Esophagus muscularis mucosa (tissue), 4 donors: ENCODE measurements at regions not wholly inside any gene's neighbourhood (a gene's known extent, or its start where the extent isn't known, plus 50 kb on each side); places are given as distances from the start of the nearest gene placed in this dataset.

Experiments
- DNase-seq: peaks from one replicate; pipeline ENCODE4 v3.0.0-alpha.2; 2017; ENCODE audit errors: extremely low spot score
- H3K27ac ChIP-seq, 4 donors: fragments of 200-600 bp; sonication (generic); replicated peaks in 1 of 4; 1 replicate in 3 of 4; 2 replicates in 1 of 4; pipeline ENCODE4 v1.5.1; 2016 to 2019; ENCODE audit warnings: mild to moderate bottlenecking in 1 of 4
- H3K27me3 ChIP-seq, 4 donors: fragments of 200-600 bp; sonication (generic); one replicate each; pipeline versions ENCODE4 v1.5.1 to v1.6.0; 2016 to 2019
- H3K36me3 ChIP-seq, 4 donors: fragments of 200-600 bp; sonication (generic); one replicate each; pipeline ENCODE4 v1.5.1; 2016 to 2019
- H3K4me1 ChIP-seq, 4 donors: fragments of 200-600 bp; sonication (generic); one replicate each; pipeline ENCODE4 v1.5.1; 2016 to 2019
- H3K4me3 ChIP-seq, 4 donors: fragments of 200-600 bp; sonication (generic); 1 replicate in 2 of 4; 2 replicates in 2 of 4; pipeline ENCODE4 v1.5.1; 2016 to 2019; ENCODE audit warnings: mild to moderate bottlenecking in 4 of 4, moderate library complexity in 1 of 4
- H3K9me3 ChIP-seq, 4 donors: fragments of 200-600 bp; sonication (generic); 1 replicate in 3 of 4; 2 replicates in 1 of 4; pipeline ENCODE4 v1.5.1; 2016 to 2019
- CTCF ChIP-seq, 3 experiments: fragments of 200-600 bp in 2 of 3; fragments of 450-650 bp in 1 of 3; sonication (generic) in 2 of 3; IDR thresholded peaks; one replicate each; pipeline ENCODE4 v1.5.1; 2017 to 2019; ENCODE audit warnings: antibody characterized with exemption in 3 of 3, mild to moderate bottlenecking in 2 of 3, moderate library complexity in 1 of 3
- EP300 ChIP-seq: sonication (generic); formaldehyde crosslinking; IDR thresholded peaks from one replicate; pipeline ENCODE4 v1.6.1; 2017; ENCODE audit warnings: antibody characterized with exemption
- POLR2A ChIP-seq: fragments of 450-650 bp; IDR thresholded peaks from one replicate; pipeline ENCODE4 v1.6.1; 2017; ENCODE audit warnings: antibody characterized with exemption, moderate library complexity, mild to moderate bottlenecking, low read depth
- POLR2AphosphoS5 ChIP-seq, 2 donors: sonication (generic); formaldehyde crosslinking; IDR thresholded peaks; one replicate each; pipeline ENCODE4 v1.6.1; 2017; ENCODE audit warnings: antibody characterized with exemption in 2 of 2
- WGBS: methylation state at CpG from one replicate; pipeline ENCODE4 v1.1.5; 2018; 5-methylcytosine and 5-hydroxymethylcytosine counted together
- intact Hi-C: fragments of 100-400 bp; cut with DNase I; formaldehyde crosslinking; loops from one replicate; pipeline ENCODE4 v1.15.1; 2023

- Histone ChIP-seq H3K36me3 (no peaks in the 10 kb centered on the region), H3K27ac (no peak overlapping the region), H3K27me3 (peaks cover 0 to 4% (median 0%) of the 10 kb centered on the region in 4 donors), H3K4me1 (peaks cover 3 to 18% (median 17%) of the 10 kb centered on the region in 4 donors), H3K9me3 (no peaks in the 10 kb centered on the region), H3K4me3 (no peak overlapping the region)
- WGBS: 84% methylated on average over 12 of the region's 14 CpGs
- TF ChIP-seq CTCF (IDR thresholded peaks at IDR 0.05) (no peak), POLR2A (no peak)
- intact Hi-C loops: no loop called here
- DNase-seq: no peak
Observed at GRCh38 chr13:26920614-26921355, 160.2 kb upstream of the GPR12 start.

DNA sequence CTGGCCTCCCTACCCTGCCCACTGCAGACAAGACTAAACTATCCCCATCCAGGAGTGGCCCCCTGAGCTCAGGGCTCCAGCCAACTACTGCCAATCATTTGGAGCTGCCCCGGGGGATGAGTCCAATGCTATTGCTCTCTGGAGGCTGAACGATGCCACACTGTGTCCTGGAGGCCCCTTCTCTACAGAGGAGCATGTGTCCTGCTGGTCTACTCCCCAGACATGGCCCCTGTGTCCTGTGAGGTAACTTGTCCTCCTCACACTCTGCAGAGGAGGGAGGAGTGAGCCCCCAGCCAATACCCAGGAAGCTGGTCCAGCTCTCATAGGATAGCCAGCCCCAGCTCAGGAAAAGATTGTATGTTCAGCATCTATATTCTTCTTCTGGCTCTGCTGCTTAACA lies 159.1 kb upstream of the GPR12 start:
- H3K27ac ChIP-seq: no peak overlapping the region
- intact Hi-C loops: no loop called here
- H3K36me3 ChIP-seq: no peaks in the 10 kb centered on the region
- TF ChIP-seq POLR2A (no peak), EP300 (no peak), POLR2AphosphoS5 (IDR thresholded peaks at IDR 0.05) (no peak), CTCF (IDR thresholded peaks at IDR 0.05) (no peak)
- H3K4me1 ChIP-seq: peaks cover 3 to 17% (median 16%) of the 10 kb centered on the region in 4 donors
- H3K4me3 ChIP-seq: no peak overlapping the region
- WGBS: no CpG with 5 or more reads among the region's 2 CpGs
- DNase-seq: no peak
- peaks cover 0 to 4% (median 0%) of the 10 kb centered on the region in 4 donors for H3K27me3 ChIP-seq
- no peaks in the 10 kb centered on the region for H3K9me3 ChIP-seq

GRCh38 chr13:26919311-26919710 lies 158.7 kb upstream of the GPR12 start:
- Histone ChIP-seq H3K4me3 (no peak overlapping the region), H3K36me3 (no peaks in the 10 kb centered on the region), H3K27ac (no peak overlapping the region), H3K4me1 (peaks cover 3 to 13% (median 12%) of the 10 kb centered on the region in 4 donors), H3K9me3 (no peaks in the 10 kb centered on the region), H3K27me3 (peaks cover 0 to 4% (median 0%) of the 10 kb centered on the region in 4 donors)
- TF ChIP-seq POLR2AphosphoS5 (IDR thresholded peaks at IDR 0.05): no peak
- no peak for TF ChIP-seq CTCF (IDR thresholded peaks at IDR 0.05)
- no peak for TF ChIP-seq EP300
- no peak for TF ChIP-seq POLR2A
- intact Hi-C loops: no loop called here
- DNase-seq: no peak
- WGBS: 94% methylated on average over 4 of the region's 7 CpGs

DNA sequence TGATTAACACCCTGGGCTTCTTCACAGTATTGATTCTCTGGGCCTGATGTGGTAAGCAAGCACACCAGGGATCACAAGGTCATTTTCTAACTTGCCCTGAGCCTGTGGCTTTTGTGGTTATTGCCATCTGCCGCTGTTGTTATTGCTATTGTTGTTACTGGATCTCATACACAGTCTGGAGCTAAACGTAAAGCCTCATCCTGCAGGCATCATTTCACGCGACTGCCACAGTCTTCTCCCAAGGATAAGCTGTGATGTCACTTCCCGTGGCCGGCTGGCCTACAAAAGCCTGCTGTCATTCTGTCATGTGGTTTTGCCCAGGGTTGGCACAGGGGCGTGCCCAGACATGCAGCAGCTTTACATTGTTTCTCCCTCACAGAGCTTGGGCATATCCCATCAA lies 154.0 kb upstream of the GPR12 start:
- H3K4me3 ChIP-seq: no peak overlapping the region
- H3K27me3 ChIP-seq: peaks cover 0 to 2% (median 0%) of the 10 kb centered on the region in 4 donors
- no peaks in the 10 kb centered on the region for H3K4me1 ChIP-seq
- intact Hi-C loops: no loop called here
- 74% methylated on average over 7 of the region's 7 CpGs for WGBS
- no peaks in the 10 kb centered on the region for H3K9me3 ChIP-seq
- TF ChIP-seq POLR2AphosphoS5 (IDR thresholded peaks at IDR 0.05) (no peak), POLR2A (no peak), CTCF (IDR thresholded peaks at IDR 0.05) (no peak), EP300 (no peak)
- DNase-seq: no peak
- H3K36me3 ChIP-seq: no peaks in the 10 kb centered on the region
- H3K27ac ChIP-seq: no peak overlapping the region

- TF ChIP-seq POLR2A (no peak), EP300 (no peak), CTCF (IDR thresholded peaks at IDR 0.05) (no peak), POLR2AphosphoS5 (IDR thresholded peaks at IDR 0.05) (no peak)
- no peaks in the 10 kb centered on the region for H3K27me3 ChIP-seq
- no peak for DNase-seq
- no peaks in the 10 kb centered on the region for H3K9me3 ChIP-seq
- intact Hi-C loops: no loop called here
- WGBS: 96% methylated on average over 3 of the region's 3 CpGs
- H3K36me3 ChIP-seq: no peaks in the 10 kb centered on the region
- no peak overlapping the region for H3K4me3 ChIP-seq
- H3K4me1 ChIP-seq: no peaks in the 10 kb centered on the region
- H3K27ac ChIP-seq: no peak overlapping the region
Observed at GRCh38 chr13:26914148-26914547, 153.6 kb upstream of the GPR12 start.
